GM12875 (cell line): ENCODE measurements at regions not wholly inside any gene's neighbourhood (a gene's known extent, or its start where the extent isn't known, plus 50 kb on each side); places are given as distances from the start of the nearest gene placed in this dataset.

Source experiments
- H3K4me3 ChIP-seq: one replicate; pipeline ENCODE4 v1.5.1; 2011; ENCODE audit warnings: low read depth, low read length, control low read depth
- CTCF ChIP-seq: IDR thresholded peaks from 2 replicates; pipeline ENCODE4 v1.5.1; 2011; ENCODE audit warnings: low read depth, mild to moderate bottlenecking, control low read depth, inconsistent platforms, low read length, moderate library complexity, borderline replicate concordance; ENCODE audit not compliant: insufficient read depth

GRCh38 chr2:71907503-71907902, 240.2 kb downstream of the CYP26B1 start:
- no peak for TF ChIP-seq CTCF
- no peak overlapping the region for H3K4me3 ChIP-seq

DNA sequence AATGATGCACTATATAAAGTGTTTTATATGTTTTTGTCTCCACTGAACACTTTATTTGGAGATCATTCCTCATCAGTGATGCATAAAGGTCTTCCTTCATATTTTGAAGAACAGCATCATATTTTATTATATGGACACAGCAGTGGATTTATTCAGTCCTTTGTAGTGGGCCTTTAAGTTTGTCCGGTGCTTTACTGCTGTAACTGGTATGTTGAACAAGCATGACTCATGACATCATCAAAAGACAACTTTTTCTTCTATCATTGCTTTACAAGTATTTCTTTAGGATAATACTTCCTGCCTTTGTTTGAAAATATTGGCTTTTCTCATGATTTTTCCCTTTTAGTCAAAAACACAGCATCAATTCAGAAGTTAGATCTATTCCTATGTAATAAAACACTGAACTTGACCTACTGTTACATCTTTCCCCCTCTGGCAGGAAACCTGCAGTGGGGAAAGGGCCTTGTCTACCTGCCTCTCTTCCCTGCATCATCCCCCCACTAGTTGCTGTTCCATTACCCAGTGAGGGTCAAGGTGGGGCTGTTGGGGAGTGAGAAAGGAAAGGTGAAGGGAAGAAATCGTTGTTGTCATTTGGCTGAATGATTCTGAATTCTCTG, 241.2 kb downstream of the CYP26B1 start:
- TF ChIP-seq CTCF = no peak
- no peak overlapping the region for H3K4me3 ChIP-seq

DNA sequence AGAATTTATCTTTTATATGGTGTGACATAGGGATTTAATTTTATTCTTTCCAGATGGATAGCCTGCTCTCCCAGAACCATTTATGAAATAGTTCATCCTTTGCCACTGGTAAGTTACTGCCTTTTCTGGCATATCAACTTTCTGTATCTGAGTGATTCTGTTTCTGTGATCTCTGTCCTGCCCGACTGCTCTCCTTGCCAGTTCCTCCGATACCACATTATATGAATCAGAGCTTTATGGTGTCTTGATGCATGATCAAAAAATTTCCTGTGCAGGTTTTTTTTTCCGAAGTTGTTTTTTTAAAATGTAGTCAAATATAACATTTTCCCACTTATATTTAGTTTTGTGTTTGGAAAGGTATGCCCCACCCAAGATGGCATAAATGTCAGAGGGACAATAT, 242.5 kb downstream of the CYP26B1 start:
- TF ChIP-seq CTCF = no peak

GRCh38 chr2:71903841-71904240, 243.8 kb downstream of the CYP26B1 start:
- TF ChIP-seq CTCF = no peak
- no peak overlapping the region for H3K4me3 ChIP-seq

More for the DNA sequence above, 242.5 kb downstream of the CYP26B1 start:
- no peak overlapping the region for H3K4me3 ChIP-seq

DNA sequence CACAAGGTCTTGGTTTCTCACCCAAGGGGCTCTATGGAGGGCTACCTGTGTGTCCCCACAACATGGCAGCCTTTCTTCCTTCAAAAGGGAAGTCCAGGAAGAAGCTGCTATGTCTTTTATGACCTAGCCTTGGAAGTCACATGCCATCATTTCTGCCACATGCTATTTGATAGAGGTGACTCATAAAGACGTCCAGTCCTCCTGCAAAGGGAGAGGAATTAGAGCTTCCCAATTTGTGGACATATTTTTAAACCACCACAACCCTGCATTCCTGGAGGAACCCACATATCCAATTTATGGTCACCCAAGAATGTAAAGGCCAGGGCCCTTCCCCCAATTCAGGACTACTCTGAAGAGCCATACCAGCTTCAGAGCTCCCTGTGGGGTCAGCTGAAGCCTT, 246.2 kb downstream of the CYP26B1 start:
- no peak for TF ChIP-seq CTCF
- no peak overlapping the region for H3K4me3 ChIP-seq

DNA sequence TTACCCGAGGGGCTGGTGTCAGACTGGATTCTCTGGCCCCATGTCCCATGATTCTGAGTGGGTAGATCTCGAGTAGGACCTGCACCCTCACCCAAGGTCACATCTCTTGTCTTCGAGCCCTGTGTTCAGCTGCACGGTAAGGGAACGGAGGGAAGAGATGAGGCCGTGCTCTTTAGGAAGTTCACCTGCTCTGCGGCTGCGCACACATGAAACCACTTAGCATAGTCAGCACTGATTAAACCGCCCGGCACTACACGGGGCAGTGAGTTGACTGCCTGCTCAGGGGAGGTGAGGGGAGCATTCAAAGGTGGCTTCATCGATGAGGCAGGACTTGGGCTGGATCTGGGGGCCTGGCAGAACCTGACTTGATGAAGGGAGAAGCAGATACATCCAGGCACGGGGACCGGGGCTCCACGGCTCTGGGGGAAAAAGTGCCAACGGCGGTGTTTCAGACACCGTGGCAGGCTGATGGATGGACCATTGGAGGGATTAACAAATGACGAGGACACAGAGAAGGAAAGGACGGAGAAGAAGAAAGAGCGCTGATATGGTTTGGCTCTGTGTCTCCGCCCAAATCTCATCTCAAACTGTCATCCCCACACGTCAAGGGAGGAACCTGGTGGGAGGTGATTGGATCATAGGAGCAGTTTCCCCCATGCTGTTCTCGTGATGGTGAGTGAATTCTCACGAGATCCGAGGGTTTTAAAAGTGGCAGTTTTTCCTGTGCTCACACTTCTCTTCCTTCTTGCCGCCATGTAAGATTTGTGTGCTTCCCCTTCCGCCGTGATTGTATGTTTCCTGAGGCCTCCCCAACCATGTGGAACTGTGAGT, 248.6 kb downstream of the CYP26B1 start:
- H3K4me3 ChIP-seq = no peak overlapping the region
- no peak for TF ChIP-seq CTCF

GRCh38 chr2:71898375-71898774, 249.3 kb downstream of the CYP26B1 start:
- no peak overlapping the region for H3K4me3 ChIP-seq
- TF ChIP-seq CTCF = no peak
